ENCODE measurements at regions not wholly inside any gene's neighbourhood (a gene's known extent, or its start where the extent isn't known, plus 50 kb on each side); places are given as distances from the start of the nearest gene placed in this dataset.

GRCh38 chr5:165775111-165775510 is 2269.7 kb downstream of the MAT2B start:
- TF ChIP-seq CTCF (conservative IDR thresholded peaks at IDR 0.05; ENCODE audit: low read length) (no peak), EZH2phosphoT487 (IDR thresholded peaks at IDR 0.05; ENCODE audit: borderline replicate concordance, low read depth, low read length) (no peak)
